CD4-positive, alpha-beta T cell treated with Interleukin-2 at 100 ng/mL for 4 hours (primary cell): ENCODE measurements at regions not wholly inside any gene's neighbourhood (a gene's known extent, or its start where the extent isn't known, plus 50 kb on each side); places are given as distances from the start of the nearest gene placed in this dataset.
"Not testable (repeated sequence)": the region's sequence is repeated elsewhere in the genome, so short reads cannot be mapped to it uniquely, and the experiment has no call there.

ENCODE experiments used
- DNase-seq: peaks from one replicate; pipeline ENCODE4 v3.0.0-alpha.2; 2020; ENCODE audit warnings: low spot score

DNA sequence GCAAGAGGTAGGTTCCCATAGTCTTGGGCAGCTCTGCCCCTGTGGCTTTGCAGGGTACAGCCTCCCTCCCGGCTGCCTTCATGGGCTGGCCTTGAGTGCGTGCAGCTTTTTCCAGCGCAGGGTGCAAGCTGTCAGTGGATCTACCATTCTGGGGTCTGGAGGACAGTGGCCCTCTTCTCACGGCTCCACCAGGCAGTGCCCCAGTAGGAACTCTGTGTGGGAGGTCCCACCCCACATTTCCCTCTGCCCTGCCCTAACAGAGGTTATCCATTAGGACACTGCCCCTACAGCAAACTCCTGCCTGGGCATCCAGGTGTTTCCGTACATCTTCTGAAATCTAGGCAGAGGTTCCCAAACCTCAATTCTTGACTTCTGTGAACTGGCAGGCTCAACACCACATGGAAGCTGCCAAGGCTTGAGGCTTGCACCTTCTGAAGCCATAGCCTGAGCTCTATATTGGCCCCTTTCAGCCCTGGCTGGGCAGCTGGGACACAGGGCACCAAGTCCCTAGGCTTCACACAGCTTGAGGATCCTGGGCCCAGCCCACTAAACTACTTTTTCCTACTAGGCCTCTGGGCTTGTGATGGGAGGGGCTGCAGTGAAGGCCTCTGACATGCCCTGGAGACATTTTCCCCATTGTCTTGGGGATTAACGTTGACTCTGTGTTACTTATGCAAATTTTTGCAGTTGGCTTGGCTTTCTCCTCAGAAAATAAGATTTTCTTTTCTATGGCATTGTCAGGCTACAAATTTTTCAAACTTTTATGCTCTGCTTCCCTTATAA, 482.7 kb downstream of the CNTN3 start:
- not testable (repeated sequence) for DNase-seq

GRCh38 chr3:74129611-74130010, 484.8 kb downstream of the CNTN3 start:
- DNase-seq, result no peak

- DNase-seq, result no peak
Observed at GRCh38 chr3:74129056-74129455, 485.4 kb downstream of the CNTN3 start.

DNA sequence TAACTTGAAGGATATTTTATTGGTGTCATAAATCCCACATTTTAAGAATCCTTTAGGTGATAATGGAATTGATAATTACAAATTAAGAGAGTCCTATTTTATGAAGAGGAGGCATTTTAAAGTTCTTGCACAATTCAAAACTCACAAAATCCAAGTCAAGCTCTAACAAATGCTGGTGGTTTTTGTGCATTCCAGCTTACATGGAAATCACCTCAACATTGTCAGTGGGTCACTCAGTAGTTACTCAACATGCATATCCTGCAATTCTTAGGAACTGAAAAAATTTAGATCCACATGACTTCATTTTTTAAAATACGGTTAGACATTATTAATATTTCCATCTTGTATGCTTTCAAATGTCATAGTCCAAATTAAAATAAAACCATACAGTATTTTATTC, 487.2 kb downstream of the CNTN3 start:
- DNase-seq, result no peak

- no peak for DNase-seq
Observed at GRCh38 chr3:74124782-74125181, 489.7 kb downstream of the CNTN3 start.

DNA sequence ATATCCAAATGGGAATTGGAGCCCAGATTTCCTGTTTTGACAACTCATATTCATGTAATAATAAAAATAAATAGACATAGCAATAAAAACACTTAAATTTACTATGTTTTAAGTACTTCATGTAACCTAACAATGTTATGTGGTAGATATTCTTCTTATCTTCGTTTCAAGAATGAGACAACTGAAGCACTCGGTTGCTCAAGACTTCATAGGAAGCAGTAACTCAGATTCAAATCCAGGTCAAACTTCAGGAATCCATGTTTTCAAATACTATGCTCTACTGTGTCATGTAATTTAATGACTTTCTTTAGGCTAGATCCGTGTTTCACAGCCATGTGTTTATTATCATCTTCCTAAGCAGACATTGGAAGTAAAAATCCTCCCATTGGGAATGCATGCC, 492.2 kb downstream of the CNTN3 start:
- no peak for DNase-seq

GRCh38 chr3:74121761-74122160, 492.7 kb downstream of the CNTN3 start:
- no peak for DNase-seq

GRCh38 chr3:74119221-74119620, 494.5 kb upstream of the PDZRN3 start:
- DNase-seq, result no peak

DNA sequence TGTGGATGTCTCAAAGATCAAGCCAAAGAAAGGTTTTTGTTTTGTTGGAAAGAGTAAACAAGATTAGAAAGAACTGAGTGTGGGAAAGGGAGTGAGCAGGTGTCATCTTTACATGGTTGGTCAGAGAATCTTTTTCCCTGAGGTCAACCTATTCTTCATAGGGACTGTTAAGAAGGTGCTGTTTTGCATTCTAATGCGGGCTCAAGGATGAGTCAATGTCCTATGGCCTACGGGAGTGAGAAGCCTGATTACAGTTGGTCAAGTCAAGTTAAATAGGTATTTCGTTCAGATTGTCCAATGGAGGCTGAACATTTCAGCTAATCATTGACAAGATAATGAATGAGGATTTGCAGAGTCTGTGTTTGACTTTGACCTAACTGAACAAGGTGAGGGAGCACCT, 491.2 kb upstream of the PDZRN3 start:
- DNase-seq, result no peak

GRCh38 chr3:74107451-74107850, 482.7 kb upstream of the PDZRN3 start:
- no peak for DNase-seq

- DNase-seq, result no peak
Observed at GRCh38 chr3:74106925-74107324, 482.2 kb upstream of the PDZRN3 start.

- no peak for DNase-seq
Observed at GRCh38 chr3:74091204-74091603, 466.5 kb upstream of the PDZRN3 start.

GRCh38 chr3:74089814-74090213, 465.1 kb upstream of the PDZRN3 start:
- no peak for DNase-seq

- no peak for DNase-seq
Observed at GRCh38 chr3:74080056-74080461, 455.3 kb upstream of the PDZRN3 start.

DNA sequence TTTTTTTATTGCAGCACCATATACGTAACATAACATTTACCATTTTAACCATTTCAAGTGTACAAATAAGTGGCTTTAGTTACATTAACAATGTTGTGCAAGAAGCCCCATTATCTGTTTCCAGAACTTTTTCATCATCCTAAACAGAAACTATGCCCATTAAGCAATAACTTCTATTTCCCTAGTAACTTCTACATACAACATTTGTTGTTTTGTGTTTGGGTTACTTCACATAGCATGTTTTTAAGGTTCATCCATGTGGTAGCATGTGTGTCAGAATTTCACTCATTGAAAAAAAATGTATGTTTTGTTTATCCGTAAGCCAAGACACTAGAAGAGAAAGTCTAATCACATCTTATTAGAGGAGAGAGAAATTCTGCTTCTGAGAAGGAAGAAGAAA, 450.5 kb upstream of the PDZRN3 start:
- no peak for DNase-seq

GRCh38 chr3:74074700-74075099, 450.0 kb upstream of the PDZRN3 start:
- DNase-seq, result no peak

DNA sequence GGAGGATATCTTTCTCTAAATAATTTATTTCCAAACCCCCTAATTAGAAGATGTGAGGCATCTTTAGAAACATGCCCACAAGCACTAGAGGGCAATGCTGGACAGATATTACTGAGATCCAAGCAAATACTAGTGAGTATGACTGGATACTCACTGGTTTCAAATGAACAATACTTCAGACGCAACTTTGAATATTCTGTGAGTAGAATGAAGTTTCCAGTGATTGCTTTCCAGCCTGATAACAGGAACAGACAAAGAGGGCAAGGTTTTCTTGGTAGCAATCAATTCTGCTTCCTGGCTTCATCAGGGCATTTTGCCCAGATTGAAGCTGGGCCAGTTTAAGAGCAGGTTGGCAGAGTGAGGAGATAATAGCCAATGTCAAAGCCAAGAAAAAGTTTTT, 442.6 kb upstream of the PDZRN3 start:
- DNase-seq, result no peak

DNA sequence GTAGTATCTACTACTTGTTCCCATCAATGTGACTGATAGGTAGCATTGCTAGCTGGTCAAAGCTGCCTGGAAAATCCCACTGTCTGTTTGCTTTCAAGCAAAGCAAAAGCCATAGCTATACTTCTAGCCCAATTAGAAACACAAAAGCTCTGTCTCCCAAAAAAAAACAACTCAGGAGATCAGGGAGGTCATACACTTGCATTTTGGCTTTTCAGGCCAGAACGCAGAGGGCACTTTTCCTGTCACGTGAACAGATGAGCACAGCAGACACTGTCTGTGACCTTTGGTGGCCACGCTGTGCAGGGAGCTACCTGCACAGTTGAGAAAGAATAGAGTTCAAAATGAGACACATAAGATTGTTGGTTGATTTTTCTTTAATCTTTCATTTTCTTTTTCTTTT, 441.7 kb upstream of the PDZRN3 start:
- no peak for DNase-seq

DNA sequence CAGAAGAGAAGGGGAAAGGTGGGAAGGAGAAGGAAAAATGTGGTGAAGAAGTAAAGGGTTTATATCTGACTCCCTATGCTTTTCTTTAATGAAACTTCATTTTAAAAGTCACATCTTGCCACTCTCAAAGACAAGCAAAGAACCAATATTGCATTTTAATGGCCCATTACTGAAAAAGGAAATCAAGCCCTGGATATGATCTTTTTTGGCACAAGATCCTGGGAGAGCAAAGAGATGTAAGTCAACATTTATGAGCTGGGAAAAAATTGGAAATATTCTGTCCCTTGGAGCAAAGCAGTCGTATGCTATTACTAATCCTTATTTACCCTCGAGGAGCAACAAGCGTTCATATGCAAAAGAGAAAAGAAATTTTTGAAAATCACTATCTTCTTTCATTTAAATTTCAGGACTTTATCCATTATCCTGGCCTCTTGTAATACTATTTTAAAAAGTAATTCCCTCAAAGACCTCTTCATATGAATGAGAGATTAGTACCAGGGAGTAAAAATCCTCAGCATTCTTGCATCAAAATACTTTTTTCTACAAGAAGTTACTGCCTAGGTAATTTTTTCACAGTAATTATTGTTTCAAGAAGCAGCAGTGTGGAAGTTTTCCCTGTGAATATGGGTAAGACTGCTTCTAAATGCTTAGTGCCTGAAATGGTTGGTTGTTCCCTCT, 435.3 kb upstream of the PDZRN3 start:
- no peak for DNase-seq

DNA sequence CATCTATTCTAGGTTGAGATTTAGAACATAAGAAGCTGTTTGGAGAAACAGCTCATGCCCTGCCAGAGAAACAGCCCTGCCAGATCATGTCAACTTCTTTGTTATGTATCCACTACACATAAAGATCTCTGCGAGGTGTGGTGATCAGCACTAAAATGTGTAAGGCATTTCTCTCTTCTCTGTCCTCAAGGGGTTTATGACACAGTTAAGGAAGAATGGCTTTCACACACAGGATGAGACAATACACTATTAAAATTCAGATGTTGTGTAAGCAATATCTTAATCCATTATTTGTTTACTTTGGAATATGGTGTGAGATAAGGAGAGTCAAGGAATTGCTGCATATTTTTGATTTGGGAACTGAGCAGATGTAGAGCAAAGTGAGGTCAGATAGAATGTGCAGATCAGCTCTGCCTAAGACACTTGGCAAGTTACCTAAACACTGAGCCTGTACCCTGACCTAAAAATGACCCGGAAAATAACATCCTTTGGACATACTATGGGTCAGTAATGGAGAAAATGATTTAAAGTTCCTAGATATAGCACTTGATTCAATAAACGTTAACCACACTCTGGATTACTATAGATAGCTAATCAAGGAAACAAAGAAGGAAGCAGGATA, 434.7 kb upstream of the PDZRN3 start:
- DNase-seq, result no peak

DNA sequence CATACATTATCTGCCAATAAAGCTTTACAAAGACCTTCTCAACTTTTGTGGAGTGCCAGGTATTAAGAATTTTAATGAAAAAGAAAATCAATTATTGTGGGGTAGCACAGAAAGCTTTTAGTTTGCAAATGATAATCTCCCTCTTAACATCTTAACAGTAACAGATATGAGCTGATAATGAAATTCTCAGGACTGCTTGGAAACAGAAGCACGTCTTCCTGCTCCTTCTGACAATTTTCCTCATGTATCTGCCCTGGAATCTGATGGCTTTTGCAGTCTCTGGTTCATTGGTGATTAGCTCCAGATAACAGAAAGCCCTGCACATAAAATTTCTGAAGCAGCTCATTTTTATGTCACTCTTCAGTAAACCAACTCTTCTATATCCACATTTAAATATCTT, 432.4 kb upstream of the PDZRN3 start:
- no peak for DNase-seq

- no peak for DNase-seq
Observed at GRCh38 chr3:74055061-74055460, 430.3 kb upstream of the PDZRN3 start.

GRCh38 chr3:74054566-74054965, 429.8 kb upstream of the PDZRN3 start:
- DNase-seq, result no peak
